GM18507 (cell line): ENCODE measurements at regions not wholly inside any gene's neighbourhood (a gene's known extent, or its start where the extent isn't known, plus 50 kb on each side); places are given as distances from the start of the nearest gene placed in this dataset.
A peak's percentile ranks its signal among the peaks of the same experiment; 100 is the strongest.
"Not testable (repeated sequence)": the region's sequence is repeated elsewhere in the genome, so short reads cannot be mapped to it uniquely, and the experiment has no call there.

ENCODE experiments used
- DNase-seq: peaks from one replicate; pipeline ENCODE4 v3.0.0; 2011; ENCODE audit warnings: low read depth; ENCODE audit not compliant: insufficient read length; ENCODE audit errors: extremely low spot score
- FAIRE-seq: peaks from 2 replicates; lab custom pipeline; 2011; peaks lifted over from hg19 to GRCh38; lab: Jason Lieb, UNC

GRCh38 chr9:113664181-113664875, 200.8 kb downstream of the RGS3 start:
- DNase-seq (no peak), FAIRE-seq (no peak)

- DNase-seq = no peak
Measured at GRCh38 chr9:113665064-113665463, 201.5 kb downstream of the RGS3 start.

GRCh38 chr9:113665756-113666155, 202.2 kb downstream of the RGS3 start:
- FAIRE-seq (no peak), DNase-seq (no peak)

More at GRCh38 chr9:113665064-113665463, 201.5 kb downstream of the RGS3 start:
- FAIRE-seq = no peak

- DNase-seq (no peak), FAIRE-seq (no peak)
Measured at GRCh38 chr9:113668061-113668460, 204.5 kb downstream of the RGS3 start.

GRCh38 chr9:113669522-113670115, 206.1 kb downstream of the RGS3 start:
- FAIRE-seq = no peak
- no peak for DNase-seq

GRCh38 chr9:113673726-113674125, 202.4 kb upstream of the ZNF618 start:
- no peak for DNase-seq
- FAIRE-seq = no peak

- DNase-seq = no peak
- FAIRE-seq = no peak
Measured at GRCh38 chr9:113674436-113674835, 201.7 kb upstream of the ZNF618 start.

- DNase-seq = no peak
Measured at GRCh38 chr9:113675475-113675941, 200.6 kb upstream of the ZNF618 start.

GRCh38 chr9:113677057-113677456, 199.1 kb upstream of the ZNF618 start:
- FAIRE-seq (no peak), DNase-seq (no peak)

More at GRCh38 chr9:113675475-113675941, 200.6 kb upstream of the ZNF618 start:
- no peak for FAIRE-seq

GRCh38 chr9:113677569-113677968, 198.5 kb upstream of the ZNF618 start:
- no peak for DNase-seq
- FAIRE-seq = no peak

GRCh38 chr9:113678119-113678858, 197.8 kb upstream of the ZNF618 start:
- no peak for FAIRE-seq
- no peak for DNase-seq

GRCh38 chr9:113678859-113679256, 197.3 kb upstream of the ZNF618 start:
- FAIRE-seq (no peak), DNase-seq (no peak)

- DNase-seq (peak; percentile 33), FAIRE-seq (peak; percentile 76)
Measured at GRCh38 chr9:113682297-113682771, 193.8 kb upstream of the ZNF618 start.

- not testable (repeated sequence) for DNase-seq, FAIRE-seq
Measured at GRCh38 chr9:113685636-113686035, 190.5 kb upstream of the ZNF618 start.

GRCh38 chr9:113687107-113687679, 188.9 kb upstream of the ZNF618 start:
- no peak for FAIRE-seq
- DNase-seq = no peak

- DNase-seq = no peak
- no peak for FAIRE-seq
Measured at GRCh38 chr9:113687680-113688371, 188.3 kb upstream of the ZNF618 start.

- no peak for FAIRE-seq
- no peak for DNase-seq
Measured at GRCh38 chr9:113690055-113690740, 185.9 kb upstream of the ZNF618 start.

- DNase-seq = no peak
- FAIRE-seq = no peak
Measured at GRCh38 chr9:113692256-113692655, 183.9 kb upstream of the ZNF618 start.

GRCh38 chr9:113694912-113695311, 181.2 kb upstream of the ZNF618 start:
- FAIRE-seq = no peak

More at GRCh38 chr9:113694912-113695311, 181.2 kb upstream of the ZNF618 start:
- DNase-seq = no peak
